ENCODE measurements at regions not wholly inside any gene's neighbourhood (a gene's known extent, or its start where the extent isn't known, plus 50 kb on each side); places are given as distances from the start of the nearest gene placed in this dataset.

DNA sequence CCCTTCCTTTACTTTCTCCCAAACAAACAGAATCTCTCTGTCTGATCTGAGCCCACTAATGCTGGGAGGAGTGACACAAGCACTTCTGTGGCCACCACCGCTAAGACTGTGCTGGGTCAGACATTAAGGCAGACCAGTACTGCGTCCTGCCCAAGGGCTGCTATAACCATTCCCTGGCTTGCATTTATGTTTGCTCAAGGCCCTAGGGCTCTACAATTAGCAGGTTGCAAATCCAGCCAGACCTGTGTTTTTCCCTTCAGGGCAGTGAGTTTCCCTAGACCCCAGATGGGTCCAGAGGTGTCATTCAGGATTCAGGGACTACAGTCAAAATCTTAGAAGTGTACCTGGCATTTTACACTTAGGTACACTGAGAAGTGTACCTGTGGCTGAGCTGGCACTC, 89.7 kb downstream of the SPANXN4 start (continued):
- TF ChIP-seq CTCF (conservative IDR thresholded peaks at IDR 0.05; ENCODE audit: low read depth in 2 of 2), result no peak
- TF ChIP-seq ZNF114 (CRISPR knock-in tag; IDR thresholded peaks at IDR 0.05), result no peak
- no peak for TF ChIP-seq EZH2phosphoT487 (IDR thresholded peaks at IDR 0.05; ENCODE audit: unreplicated experiment)
- no peak for TF ChIP-seq EZH2 (IDR thresholded peaks at IDR 0.05; ENCODE audit: low read depth, unreplicated experiment)
- TF ChIP-seq, protein P1, sequence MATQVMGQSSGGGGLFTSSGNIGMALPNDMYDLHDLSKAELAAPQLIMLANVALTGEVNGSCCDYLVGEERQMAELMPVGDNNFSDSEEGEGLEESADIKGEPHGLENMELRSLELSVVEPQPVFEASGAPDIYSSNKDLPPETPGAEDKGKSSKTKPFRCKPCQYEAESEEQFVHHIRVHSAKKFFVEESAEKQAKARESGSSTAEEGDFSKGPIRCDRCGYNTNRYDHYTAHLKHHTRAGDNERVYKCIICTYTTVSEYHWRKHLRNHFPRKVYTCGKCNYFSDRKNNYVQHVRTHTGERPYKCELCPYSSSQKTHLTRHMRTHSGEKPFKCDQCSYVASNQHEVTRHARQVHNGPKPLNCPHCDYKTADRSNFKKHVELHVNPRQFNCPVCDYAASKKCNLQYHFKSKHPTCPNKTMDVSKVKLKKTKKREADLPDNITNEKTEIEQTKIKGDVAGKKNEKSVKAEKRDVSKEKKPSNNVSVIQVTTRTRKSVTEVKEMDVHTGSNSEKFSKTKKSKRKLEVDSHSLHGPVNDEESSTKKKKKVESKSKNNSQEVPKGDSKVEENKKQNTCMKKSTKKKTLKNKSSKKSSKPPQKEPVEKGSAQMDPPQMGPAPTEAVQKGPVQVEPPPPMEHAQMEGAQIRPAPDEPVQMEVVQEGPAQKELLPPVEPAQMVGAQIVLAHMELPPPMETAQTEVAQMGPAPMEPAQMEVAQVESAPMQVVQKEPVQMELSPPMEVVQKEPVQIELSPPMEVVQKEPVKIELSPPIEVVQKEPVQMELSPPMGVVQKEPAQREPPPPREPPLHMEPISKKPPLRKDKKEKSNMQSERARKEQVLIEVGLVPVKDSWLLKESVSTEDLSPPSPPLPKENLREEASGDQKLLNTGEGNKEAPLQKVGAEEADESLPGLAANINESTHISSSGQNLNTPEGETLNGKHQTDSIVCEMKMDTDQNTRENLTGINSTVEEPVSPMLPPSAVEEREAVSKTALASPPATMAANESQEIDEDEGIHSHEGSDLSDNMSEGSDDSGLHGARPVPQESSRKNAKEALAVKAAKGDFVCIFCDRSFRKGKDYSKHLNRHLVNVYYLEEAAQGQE (IDR thresholded peaks at IDR 0.05; ENCODE audit: unreplicated experiment), result no peak
- TF ChIP-seq JUNB (IDR thresholded peaks at IDR 0.05; ENCODE audit: unreplicated experiment), result no peak
- TF ChIP-seq ETS1 (IDR thresholded peaks at IDR 0.05), result no peak
- no peak for TF ChIP-seq CREB1 (CRISPR knock-in tag; IDR thresholded peaks at IDR 0.05; ENCODE audit: low read depth)
- TF ChIP-seq POLR2AphosphoS5 (IDR thresholded peaks at IDR 0.05; ENCODE audit: low read depth), result no peak
- TF ChIP-seq STAT1 (IDR thresholded peaks at IDR 0.05; ENCODE audit: unreplicated experiment), result no peak

DNA sequence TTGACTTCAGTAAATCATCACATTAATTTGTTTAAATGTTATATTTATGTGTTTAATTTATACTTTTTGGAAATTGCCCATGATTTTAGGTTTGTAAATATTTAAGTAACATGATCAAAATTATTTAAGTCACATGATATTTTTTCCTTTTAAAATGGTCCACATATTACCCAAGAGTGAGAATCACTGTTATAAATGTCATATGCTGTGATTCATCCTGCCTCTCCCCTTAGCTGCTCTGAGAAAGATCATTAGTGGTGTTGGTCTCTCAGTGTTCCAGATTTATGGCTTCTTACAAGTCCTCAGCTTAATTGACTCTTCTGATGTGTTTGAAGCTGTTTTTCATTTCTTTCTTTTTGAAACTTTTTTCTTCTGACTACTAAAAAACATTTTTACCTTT, 70.1 kb downstream of the SPANXN4 start:
- no peaks in the 10 kb centered on the region for H3K36me3 ChIP-seq (ENCODE audit: insufficient read depth)
- H4K20me1 ChIP-seq (replicated peaks; ENCODE audit: insufficient read depth), result no peaks in the 10 kb centered on the region
- no peaks in the 10 kb centered on the region for H3K4me1 Mint-ChIP-seq
- H3F3A ChIP-seq (replicated peaks; ENCODE audit: low read depth), result no peaks in the 10 kb centered on the region
- H3K9me3 Mint-ChIP-seq, result no peaks in the 10 kb centered on the region
- H2AFZ ChIP-seq, result no peak overlapping the region
- H3K27me3 Mint-ChIP-seq (ENCODE audit: insufficient read depth, low read depth, poor library complexity), result no peaks in the 10 kb centered on the region
- H3K4me2 ChIP-seq, result no peak overlapping the region
- H3K4me1 ChIP-seq (ENCODE audit: insufficient read depth), result 0 out of 2 replicates have a peak, but pooled peaks cover 4% of the 10 kb centered on the region
- no peak overlapping the region for H3K27ac ChIP-seq (ENCODE audit: low read depth)
- H3K9me2 ChIP-seq (ENCODE audit: insufficient read depth), result no peaks in the 10 kb centered on the region
- no peak for DNase-seq (ENCODE audit: low spot score)
- H3K27me3 ChIP-seq (ENCODE audit: insufficient read depth), result no peaks in the 10 kb centered on the region
- no peak overlapping the region for H3K4me3 ChIP-seq
- no peak for ATAC-seq
- no peak overlapping the region for H3K27ac Mint-ChIP-seq
- H3K36me3 Mint-ChIP-seq (ENCODE audit: low read depth), result no peaks in the 10 kb centered on the region
- H3K4me3 Mint-ChIP-seq, result no peak overlapping the region
- H3K79me2 ChIP-seq (replicated peaks; ENCODE audit: insufficient read depth), result no peaks in the 10 kb centered on the region
- TF ChIP-seq STAT1 (IDR thresholded peaks at IDR 0.05; ENCODE audit: unreplicated experiment) (no peak), CREB1 (CRISPR knock-in tag; IDR thresholded peaks at IDR 0.05; ENCODE audit: low read depth) (no peak), NANOG (IDR thresholded peaks at IDR 0.05; ENCODE audit: borderline replicate concordance) (no peak)
- TF ChIP-seq, protein P1 (IDR thresholded peaks at IDR 0.05; ENCODE audit: unreplicated experiment), result no peak

Data from GM23338 (cell line).